Neural cell (in vitro differentiated cells): ENCODE measurements at regions not wholly inside any gene's neighbourhood (a gene's known extent, or its start where the extent isn't known, plus 50 kb on each side); places are given as distances from the start of the nearest gene placed in this dataset.

Experiments used
- H2AFZ ChIP-seq: fragments of 200-600, 300-800 bp; sonication (generic), shearing (Covaris generic); 2 replicates; pipeline ENCODE4 v1.6.0; 2014; ENCODE audit warnings: low read depth, mild to moderate bottlenecking, antibody characterized with exemption, low read length, moderate library complexity
- H3F3A ChIP-seq: fragments of 200-600 bp; shearing (Covaris generic); 2 replicates; pipeline ENCODE4 v1.6.1; 2016; ENCODE audit warnings: mild to moderate bottlenecking, moderate library complexity, mixed read lengths, antibody characterized with exemption, low read length; ENCODE audit not compliant: insufficient read depth, poor library complexity, severe bottlenecking
- H3K27ac ChIP-seq: fragments of 200-600, 300-800 bp; sonication (generic), shearing (Covaris generic); 2 replicates; pipeline ENCODE4 v1.5.1; 2014; ENCODE audit warnings: mild to moderate bottlenecking, low read length, moderate library complexity
- H3K27me3 ChIP-seq: fragments of 300-800, 200-600 bp; sonication (generic), shearing (Covaris generic); 2 replicates; pipeline ENCODE4 v1.6.0; 2014; ENCODE audit warnings: mild to moderate bottlenecking, low read depth, low read length, moderate library complexity; ENCODE audit not compliant: insufficient read depth
- H3K36me3 ChIP-seq: fragments of 300-800, 200-600 bp; sonication (generic), shearing (Covaris generic); 2 replicates; pipeline ENCODE4 v1.5.1; 2014; ENCODE audit warnings: mild to moderate bottlenecking, antibody characterized with exemption, low read length, moderate library complexity; ENCODE audit not compliant: insufficient read depth
- H3K4me2 ChIP-seq: fragments of 300-800, 200-600 bp; sonication (generic), shearing (Covaris generic); 2 replicates; pipeline ENCODE4 v1.6.0; 2014; ENCODE audit warnings: mild to moderate bottlenecking, low read length
- H3K4me3 ChIP-seq: fragments of 300-800, 200-600 bp; sonication (generic), shearing (Covaris generic); 2 replicates; pipeline ENCODE4 v1.5.1; 2014; ENCODE audit warnings: mild to moderate bottlenecking, low read length, moderate library complexity
- H3K79me2 ChIP-seq: fragments of 200-600 bp; shearing (Covaris generic); replicated peaks from 2 replicates; pipeline ENCODE4 v1.6.0; 2014; ENCODE audit warnings: mild to moderate bottlenecking, low read length, moderate library complexity; ENCODE audit not compliant: insufficient read depth
- H3K9ac ChIP-seq: fragments of 300-800, 200-600 bp; sonication (generic), shearing (Covaris generic); 2 replicates; pipeline ENCODE4 v1.6.1; 2016; ENCODE audit warnings: mild to moderate bottlenecking, low read length, mixed read lengths
- H3K9me2 ChIP-seq: fragments of 200-600 bp; shearing (Covaris generic); 2 replicates; pipeline ENCODE4 v1.6.1; 2016; ENCODE audit warnings: mild to moderate bottlenecking, low read length, mixed read lengths; ENCODE audit not compliant: insufficient read depth
- H3K9me3 ChIP-seq: fragments of 200-600, 300-800 bp; sonication (generic), shearing (Covaris generic); 2 replicates; pipeline ENCODE4 v1.6.1; 2016; ENCODE audit warnings: mild to moderate bottlenecking, mixed run types, low read length, moderate library complexity, mixed read lengths
- H4K20me1 ChIP-seq: fragments of 200-600 bp; shearing (Covaris generic); 2 replicates; pipeline ENCODE4 v1.6.1; 2016; ENCODE audit warnings: mild to moderate bottlenecking, mixed run types; ENCODE audit not compliant: insufficient read depth
- EP300 ChIP-seq: fragments of 450-650 bp; conservative IDR thresholded peaks from 2 replicates; pipeline ENCODE4 v1.6.1; 2014; ENCODE audit warnings: antibody characterized with exemption, mild to moderate bottlenecking, moderate library complexity; ENCODE audit not compliant: poor library complexity, severe bottlenecking
- EZH2 ChIP-seq: fragments of 200-600, 300-800 bp; shearing (Covaris generic), sonication (generic); IDR thresholded peaks from 2 replicates; pipeline ENCODE4 v1.6.1; 2014; ENCODE audit warnings: antibody characterized with exemption, low read length, borderline replicate concordance, mild to moderate bottlenecking; ENCODE audit not compliant: insufficient read depth, poor library complexity, severe bottlenecking
- MXI1 ChIP-seq: fragments of 450-650 bp; conservative IDR thresholded peaks from 2 replicates; pipeline ENCODE4 v1.6.1; 2014; ENCODE audit warnings: antibody characterized with exemption, mild to moderate bottlenecking; ENCODE audit not compliant: poor library complexity, severe bottlenecking
- POLR2AphosphoS5 ChIP-seq: IDR thresholded peaks from 2 replicates; pipeline ENCODE4 v1.6.1; 2012
- RAD21 ChIP-seq: fragments of 450-650 bp; conservative IDR thresholded peaks from 2 replicates; pipeline ENCODE4 v1.6.1; 2014; ENCODE audit warnings: antibody characterized with exemption, mild to moderate bottlenecking, moderate library complexity
- SMC3 ChIP-seq: fragments of 450-650 bp; conservative IDR thresholded peaks from 2 replicates; pipeline ENCODE4 v1.6.1; 2014; ENCODE audit warnings: antibody characterized with exemption, mild to moderate bottlenecking, moderate library complexity; ENCODE audit not compliant: poor library complexity
- TAF1 ChIP-seq: IDR thresholded peaks from 2 replicates; pipeline ENCODE4 v1.6.1; 2012; ENCODE audit warnings: low read depth
- TF ChIP-seq, protein P1 (sequence below): IDR thresholded peaks from 2 replicates; pipeline ENCODE4 v1.6.1; 2012; ENCODE audit warnings: borderline replicate concordance
- TF ChIP-seq, protein P2 (sequence below): fragments of 450-650 bp; IDR thresholded peaks from 2 replicates; pipeline ENCODE4 v1.5.1; 2014; ENCODE audit warnings: antibody characterized with exemption, mild to moderate bottlenecking, moderate library complexity; ENCODE audit not compliant: poor library complexity, severe bottlenecking

DNA sequence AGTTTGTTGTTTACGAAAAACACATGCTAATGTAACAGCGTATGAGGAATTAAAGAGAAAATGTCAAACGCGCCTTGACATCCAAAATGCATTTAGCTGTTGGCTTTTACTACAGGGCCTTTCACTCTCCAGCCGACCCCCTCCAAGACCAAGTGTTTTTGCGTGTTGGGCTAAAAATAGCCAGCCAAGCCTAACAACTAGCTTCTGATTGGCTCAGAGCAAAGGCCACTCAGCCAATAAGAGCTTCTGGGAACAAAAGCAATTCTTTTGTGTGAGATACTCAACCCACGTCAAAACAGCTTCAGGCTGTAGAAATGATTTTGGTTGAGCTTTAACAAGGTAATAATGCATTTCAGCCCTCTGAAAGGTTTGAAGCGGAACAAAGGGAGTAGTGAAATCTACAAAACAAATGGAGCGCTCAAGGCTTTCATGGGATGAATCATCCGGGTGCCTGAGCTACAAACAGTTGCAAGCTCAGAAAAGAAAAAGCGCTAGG is 198.7 kb upstream of the DCN start:
- Histone ChIP-seq H3K9me3 (no peaks in the 10 kb centered on the region), H3K27me3 (no peaks in the 10 kb centered on the region), H3K27ac (peak overlapping the region; percentile 94), H2AFZ (peak overlapping the region; percentile 34), H3K4me2 (peak overlapping the region; percentile 82), H3K9me2 (no peaks in the 10 kb centered on the region), H4K20me1 (no peaks in the 10 kb centered on the region), H3F3A (peaks cover 5% of the 10 kb centered on the region), H3K4me3 (peak overlapping the region; percentile 63), H3K36me3 (no peaks in the 10 kb centered on the region), H3K79me2 (no peaks in the 10 kb centered on the region), H3K9ac (peak overlapping the region; percentile 73)
- TF ChIP-seq MXI1 (no peak), EZH2 (no peak), SMC3 (no peak), POLR2AphosphoS5 (peak; percentile 79), EP300 (peak; percentile 91), TAF1 (peak; percentile 60)
- TF ChIP-seq, protein P1, sequence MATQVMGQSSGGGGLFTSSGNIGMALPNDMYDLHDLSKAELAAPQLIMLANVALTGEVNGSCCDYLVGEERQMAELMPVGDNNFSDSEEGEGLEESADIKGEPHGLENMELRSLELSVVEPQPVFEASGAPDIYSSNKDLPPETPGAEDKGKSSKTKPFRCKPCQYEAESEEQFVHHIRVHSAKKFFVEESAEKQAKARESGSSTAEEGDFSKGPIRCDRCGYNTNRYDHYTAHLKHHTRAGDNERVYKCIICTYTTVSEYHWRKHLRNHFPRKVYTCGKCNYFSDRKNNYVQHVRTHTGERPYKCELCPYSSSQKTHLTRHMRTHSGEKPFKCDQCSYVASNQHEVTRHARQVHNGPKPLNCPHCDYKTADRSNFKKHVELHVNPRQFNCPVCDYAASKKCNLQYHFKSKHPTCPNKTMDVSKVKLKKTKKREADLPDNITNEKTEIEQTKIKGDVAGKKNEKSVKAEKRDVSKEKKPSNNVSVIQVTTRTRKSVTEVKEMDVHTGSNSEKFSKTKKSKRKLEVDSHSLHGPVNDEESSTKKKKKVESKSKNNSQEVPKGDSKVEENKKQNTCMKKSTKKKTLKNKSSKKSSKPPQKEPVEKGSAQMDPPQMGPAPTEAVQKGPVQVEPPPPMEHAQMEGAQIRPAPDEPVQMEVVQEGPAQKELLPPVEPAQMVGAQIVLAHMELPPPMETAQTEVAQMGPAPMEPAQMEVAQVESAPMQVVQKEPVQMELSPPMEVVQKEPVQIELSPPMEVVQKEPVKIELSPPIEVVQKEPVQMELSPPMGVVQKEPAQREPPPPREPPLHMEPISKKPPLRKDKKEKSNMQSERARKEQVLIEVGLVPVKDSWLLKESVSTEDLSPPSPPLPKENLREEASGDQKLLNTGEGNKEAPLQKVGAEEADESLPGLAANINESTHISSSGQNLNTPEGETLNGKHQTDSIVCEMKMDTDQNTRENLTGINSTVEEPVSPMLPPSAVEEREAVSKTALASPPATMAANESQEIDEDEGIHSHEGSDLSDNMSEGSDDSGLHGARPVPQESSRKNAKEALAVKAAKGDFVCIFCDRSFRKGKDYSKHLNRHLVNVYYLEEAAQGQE: peak; percentile 74
- TF ChIP-seq, protein P2, sequence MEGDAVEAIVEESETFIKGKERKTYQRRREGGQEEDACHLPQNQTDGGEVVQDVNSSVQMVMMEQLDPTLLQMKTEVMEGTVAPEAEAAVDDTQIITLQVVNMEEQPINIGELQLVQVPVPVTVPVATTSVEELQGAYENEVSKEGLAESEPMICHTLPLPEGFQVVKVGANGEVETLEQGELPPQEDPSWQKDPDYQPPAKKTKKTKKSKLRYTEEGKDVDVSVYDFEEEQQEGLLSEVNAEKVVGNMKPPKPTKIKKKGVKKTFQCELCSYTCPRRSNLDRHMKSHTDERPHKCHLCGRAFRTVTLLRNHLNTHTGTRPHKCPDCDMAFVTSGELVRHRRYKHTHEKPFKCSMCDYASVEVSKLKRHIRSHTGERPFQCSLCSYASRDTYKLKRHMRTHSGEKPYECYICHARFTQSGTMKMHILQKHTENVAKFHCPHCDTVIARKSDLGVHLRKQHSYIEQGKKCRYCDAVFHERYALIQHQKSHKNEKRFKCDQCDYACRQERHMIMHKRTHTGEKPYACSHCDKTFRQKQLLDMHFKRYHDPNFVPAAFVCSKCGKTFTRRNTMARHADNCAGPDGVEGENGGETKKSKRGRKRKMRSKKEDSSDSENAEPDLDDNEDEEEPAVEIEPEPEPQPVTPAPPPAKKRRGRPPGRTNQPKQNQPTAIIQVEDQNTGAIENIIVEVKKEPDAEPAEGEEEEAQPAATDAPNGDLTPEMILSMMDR: no peak

DNA sequence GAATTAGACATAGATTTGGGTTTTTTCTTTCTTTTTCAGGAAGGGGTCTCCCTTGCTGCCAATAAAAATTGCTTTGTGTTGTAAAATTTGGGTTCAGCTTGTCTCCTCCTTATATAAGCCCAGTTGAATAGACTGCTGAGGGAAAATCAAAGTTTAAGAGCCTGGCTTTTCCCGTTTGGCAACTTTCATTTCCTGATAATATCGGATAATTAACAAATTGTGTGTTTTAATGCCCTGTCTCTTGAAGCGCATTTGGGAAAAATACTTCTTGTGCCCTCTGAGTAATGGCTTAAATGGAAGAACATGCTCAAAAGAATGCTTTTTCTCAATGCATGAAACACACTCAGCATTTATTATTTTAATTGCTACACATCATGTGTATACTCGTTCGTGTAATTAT is 198.0 kb upstream of the DCN start:
- Histone ChIP-seq H3K79me2 (no peaks in the 10 kb centered on the region), H3K9ac (peak overlapping the region; percentile 73), H2AFZ (no peak overlapping the region), H3K9me3 (no peaks in the 10 kb centered on the region), H3K4me3 (peak overlapping the region; percentile 63), H3K36me3 (no peaks in the 10 kb centered on the region), H3K27ac (peak overlapping the region; percentile 94), H3K9me2 (no peaks in the 10 kb centered on the region), H3K27me3 (no peaks in the 10 kb centered on the region), H3F3A (peaks cover 5% of the 10 kb centered on the region), H3K4me2 (peak overlapping the region; percentile 35), H4K20me1 (no peaks in the 10 kb centered on the region)
- TF ChIP-seq TAF1 (no peak), MXI1 (no peak), SMC3 (no peak), POLR2AphosphoS5 (no peak), EZH2 (no peak), RAD21 (no peak), EP300 (no peak)
- TF ChIP-seq, protein P1: no peak
- TF ChIP-seq, protein P2: no peak
